Tibial nerve (tissue), 4 donors: ENCODE measurements at regions not wholly inside any gene's neighbourhood (a gene's known extent, or its start where the extent isn't known, plus 50 kb on each side); places are given as distances from the start of the nearest gene placed in this dataset.

Experiments used
- DNase-seq, 2 donors: peaks; one replicate each; pipeline ENCODE4 v3.0.0-alpha.2; 2019; ENCODE audit warnings: low spot score in 2 of 2
- H3K27ac ChIP-seq, 4 donors: fragments of 200-600 bp; sonication (generic) in 3 of 4; one replicate each; pipeline ENCODE4 v1.5.1; 2017 to 2019; ENCODE audit warnings: mild to moderate bottlenecking in 1 of 4
- H3K27me3 ChIP-seq, 2 donors: fragments of 200-600 bp; sonication (generic) in 1 of 2; one replicate each; pipeline versions ENCODE4 v1.5.1 to v1.6.0; 2017 to 2019
- H3K36me3 ChIP-seq, 3 donors: fragments of 200-600 bp; sonication (generic); one replicate each; pipeline ENCODE4 v1.5.1; 2018 to 2019
- H3K4me1 ChIP-seq, 4 donors: fragments of 200-600 bp; sonication (generic) in 3 of 4; one replicate each; pipeline ENCODE4 v1.5.1; 2017 to 2019
- H3K4me3 ChIP-seq, 4 donors: fragments of 200-600 bp; sonication (generic) in 3 of 4; one replicate each; pipeline ENCODE4 v1.5.1; 2017 to 2019; ENCODE audit warnings: mild to moderate bottlenecking in 1 of 4, moderate library complexity in 1 of 4
- H3K9me3 ChIP-seq, 4 donors: fragments of 200-600 bp; sonication (generic) in 3 of 4; one replicate each; pipeline ENCODE4 v1.5.1; 2017 to 2019
- CTCF ChIP-seq, 5 experiments: fragments of 200-600 bp in 3 of 5; fragments of 450-650 bp in 2 of 5; sonication (generic) in 3 of 5; IDR thresholded peaks; one replicate each; pipeline ENCODE4 v1.5.1; 2016 to 2019; ENCODE audit warnings: antibody characterized with exemption in 5 of 5, mild to moderate bottlenecking in 3 of 5, moderate library complexity in 2 of 5
- EP300 ChIP-seq, 2 donors: sonication (generic); formaldehyde crosslinking; IDR thresholded peaks; one replicate each; pipeline ENCODE4 v1.6.1; 2017; ENCODE audit warnings: antibody characterized with exemption in 2 of 2, mild to moderate bottlenecking in 1 of 2
- POLR2A ChIP-seq, 2 donors: fragments of 450-650 bp; IDR thresholded peaks; one replicate each; pipeline ENCODE4 v1.6.1; 2017; ENCODE audit warnings: antibody characterized with exemption in 2 of 2, mild to moderate bottlenecking in 2 of 2, moderate library complexity in 2 of 2
- WGBS, 2 donors: methylation state at CpG; one replicate each; pipeline ENCODE4 v1.1.5; 2018; 5-methylcytosine and 5-hydroxymethylcytosine counted together

GRCh38 chr3:163946785-163947184 lies 1131.5 kb downstream of the SI start:
- peaks cover 0 to 5% (median 0%) of the 10 kb centered on the region in 4 donors for H3K9me3 ChIP-seq
- H3K4me3 ChIP-seq: no peak overlapping the region
- no peak overlapping the region for H3K27ac ChIP-seq
- 84 to 98% methylated on average over 4 of the region's 4 CpGs for WGBS, 2 donors
- DNase-seq: no peak
- H3K4me1 ChIP-seq: no peaks in the 10 kb centered on the region
- H3K36me3 ChIP-seq: no peaks in the 10 kb centered on the region
- TF ChIP-seq CTCF (IDR thresholded peaks at IDR 0.05) (no peak), EP300 (IDR thresholded peaks at IDR 0.05) (no peak), POLR2A (IDR thresholded peaks at IDR 0.05) (no peak)
- H3K27me3 ChIP-seq: no peaks in the 10 kb centered on the region

GRCh38 chr3:163943664-163944063 lies 1134.6 kb downstream of the SI start:
- no peaks in the 10 kb centered on the region for H3K4me1 ChIP-seq
- 85 to 92% methylated on average over 1 of the region's 1 CpG for WGBS, 2 donors
- TF ChIP-seq CTCF (IDR thresholded peaks at IDR 0.05): no peak
- DNase-seq: no peak
- H3K36me3 ChIP-seq: no peaks in the 10 kb centered on the region
- H3K27me3 ChIP-seq: no peaks in the 10 kb centered on the region
- H3K4me3 ChIP-seq: no peak overlapping the region
- H3K9me3 ChIP-seq: peaks cover 0 to 5% (median 0%) of the 10 kb centered on the region in 4 donors
- H3K27ac ChIP-seq: no peak overlapping the region

- WGBS, 2 donors: 45 to 48% methylated on average over 3 of the region's 3 CpGs
Observed at GRCh38 chr3:163939926-163940325, 1138.4 kb downstream of the SI start.

GRCh38 chr3:163936543-163936942 lies 1141.8 kb downstream of the SI start:
- no peak overlapping the region for H3K27ac ChIP-seq
- H3K36me3 ChIP-seq: no peaks in the 10 kb centered on the region
- no peaks in the 10 kb centered on the region for H3K27me3 ChIP-seq
- 43 to 45% methylated on average over 1 of the region's 1 CpG for WGBS, 2 donors
- no peaks in the 10 kb centered on the region for H3K9me3 ChIP-seq
- TF ChIP-seq CTCF (IDR thresholded peaks at IDR 0.05) (no peak), EP300 (IDR thresholded peaks at IDR 0.05) (no peak), POLR2A (IDR thresholded peaks at IDR 0.05) (no peak)
- no peak for DNase-seq
- no peak overlapping the region for H3K4me3 ChIP-seq
- H3K4me1 ChIP-seq: no peaks in the 10 kb centered on the region

More at GRCh38 chr3:163939926-163940325, 1138.4 kb downstream of the SI start:
- no peak for DNase-seq
- Histone ChIP-seq H3K27me3 (no peaks in the 10 kb centered on the region), H3K4me3 (no peak overlapping the region), H3K27ac (no peak overlapping the region), H3K9me3 (peaks cover 0 to 5% (median 0%) of the 10 kb centered on the region in 4 donors), H3K4me1 (no peaks in the 10 kb centered on the region), H3K36me3 (no peaks in the 10 kb centered on the region)
- TF ChIP-seq POLR2A (IDR thresholded peaks at IDR 0.05) (no peak), CTCF (IDR thresholded peaks at IDR 0.05) (no peak), EP300 (IDR thresholded peaks at IDR 0.05) (no peak)

GRCh38 chr3:163935411-163935810 lies 1142.9 kb downstream of the SI start:
- 43 to 46% methylated on average over 3 of the region's 3 CpGs for WGBS, 2 donors
- DNase-seq: no peak
- H3K36me3 ChIP-seq: no peaks in the 10 kb centered on the region
- H3K4me1 ChIP-seq: no peaks in the 10 kb centered on the region
- no peak for TF ChIP-seq EP300 (IDR thresholded peaks at IDR 0.05)
- H3K27ac ChIP-seq: no peak overlapping the region
- H3K4me3 ChIP-seq: no peak overlapping the region
- H3K27me3 ChIP-seq: no peaks in the 10 kb centered on the region
- no peaks in the 10 kb centered on the region for H3K9me3 ChIP-seq

GRCh38 chr3:163929069-163929652 lies 1149.1 kb downstream of the SI start:
- Histone ChIP-seq H3K36me3 (no peaks in the 10 kb centered on the region), H3K4me3 (no peak overlapping the region), H3K9me3 (no peaks in the 10 kb centered on the region), H3K27me3 (no peaks in the 10 kb centered on the region), H3K4me1 (no peaks in the 10 kb centered on the region), H3K27ac (no peak overlapping the region)
- no peak for TF ChIP-seq EP300 (IDR thresholded peaks at IDR 0.05)
- no peak for TF ChIP-seq POLR2A (IDR thresholded peaks at IDR 0.05)
- TF ChIP-seq CTCF (IDR thresholded peaks at IDR 0.05): no peak
- DNase-seq: no peak
- WGBS, 2 donors: 57 to 62% methylated on average over 2 of the region's 2 CpGs
